HL-60 (cell line): ENCODE measurements at regions not wholly inside any gene's neighbourhood (a gene's known extent, or its start where the extent isn't known, plus 50 kb on each side); places are given as distances from the start of the nearest gene placed in this dataset.

Source experiments
- DNase-seq, 2 experiments: peaks; one replicate each; pipeline ENCODE4 v3.0.0-alpha.2; 2010 to 2020; ENCODE audit warnings: low read depth in 1 of 2, low spot score in 1 of 2
- H3K27ac ChIP-seq: fragments of 250-450 bp; sonication (Bioruptor Pico); replicated peaks from 2 replicates; pipeline ENCODE4 v1.5.1; 2020; ENCODE audit warnings: mild to moderate bottlenecking, moderate library complexity
- H3K27me3 ChIP-seq: fragments of 250-450 bp; sonication (Bioruptor Pico); 2 replicates; pipeline ENCODE4 v1.5.1; 2021; ENCODE audit warnings: mild to moderate bottlenecking, moderate library complexity; ENCODE audit not compliant: insufficient read depth, poor library complexity, severe bottlenecking
- H3K4me3 ChIP-seq: replicated peaks from 2 replicates; pipeline ENCODE4 v1.5.1; 2011; ENCODE audit warnings: mild to moderate bottlenecking, control low read depth, low read length; ENCODE audit not compliant: insufficient read depth
- CTCF ChIP-seq: IDR thresholded peaks from one replicate; pipeline ENCODE4 v1.5.1; 2011; ENCODE audit warnings: low read length, control low read depth, inconsistent platforms; ENCODE audit not compliant: insufficient read depth
- GABPA ChIP-seq: IDR thresholded peaks from 2 replicates; pipeline ENCODE4 v1.6.1; 2012; ENCODE audit warnings: low read depth
- POLR2AphosphoS5 ChIP-seq: IDR thresholded peaks from 2 replicates; pipeline ENCODE4 v1.6.1; 2012; ENCODE audit warnings: low read depth
- REST ChIP-seq: IDR thresholded peaks from 2 replicates; pipeline ENCODE4 v1.6.1; 2012; ENCODE audit warnings: low read depth; ENCODE audit not compliant: insufficient replicate concordance
- SPI1 ChIP-seq: IDR thresholded peaks from 2 replicates; pipeline ENCODE4 v1.6.1; 2012; ENCODE audit warnings: low read depth, mild to moderate bottlenecking, borderline replicate concordance

DNA sequence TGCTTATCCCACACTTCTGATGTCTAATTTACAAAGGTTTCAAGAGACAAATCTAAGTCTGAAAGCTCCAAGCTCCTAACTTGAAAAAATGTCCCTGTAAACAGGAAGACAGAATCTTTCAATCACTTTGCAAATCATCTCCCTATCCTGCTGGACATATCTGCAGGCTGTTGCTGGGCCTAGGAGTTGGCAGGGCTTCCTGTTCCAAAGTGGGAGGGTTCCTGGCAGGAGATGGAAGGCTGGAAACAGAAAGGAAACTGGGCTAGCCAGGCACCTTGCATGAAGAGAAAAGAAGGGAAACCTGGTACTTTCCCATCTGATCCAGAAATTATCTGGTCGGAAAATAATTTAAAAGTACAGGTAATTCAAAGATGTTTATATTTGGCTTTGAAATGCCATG, 227.3 kb upstream of the IL12A start:
- TF ChIP-seq POLR2AphosphoS5 (no peak), CTCF (no peak), REST (no peak)
- Histone ChIP-seq H3K27ac (no peak overlapping the region), H3K27me3 (peaks cover 39% of the 10 kb centered on the region), H3K4me3 (no peak overlapping the region)
- no peak for DNase-seq

DNA sequence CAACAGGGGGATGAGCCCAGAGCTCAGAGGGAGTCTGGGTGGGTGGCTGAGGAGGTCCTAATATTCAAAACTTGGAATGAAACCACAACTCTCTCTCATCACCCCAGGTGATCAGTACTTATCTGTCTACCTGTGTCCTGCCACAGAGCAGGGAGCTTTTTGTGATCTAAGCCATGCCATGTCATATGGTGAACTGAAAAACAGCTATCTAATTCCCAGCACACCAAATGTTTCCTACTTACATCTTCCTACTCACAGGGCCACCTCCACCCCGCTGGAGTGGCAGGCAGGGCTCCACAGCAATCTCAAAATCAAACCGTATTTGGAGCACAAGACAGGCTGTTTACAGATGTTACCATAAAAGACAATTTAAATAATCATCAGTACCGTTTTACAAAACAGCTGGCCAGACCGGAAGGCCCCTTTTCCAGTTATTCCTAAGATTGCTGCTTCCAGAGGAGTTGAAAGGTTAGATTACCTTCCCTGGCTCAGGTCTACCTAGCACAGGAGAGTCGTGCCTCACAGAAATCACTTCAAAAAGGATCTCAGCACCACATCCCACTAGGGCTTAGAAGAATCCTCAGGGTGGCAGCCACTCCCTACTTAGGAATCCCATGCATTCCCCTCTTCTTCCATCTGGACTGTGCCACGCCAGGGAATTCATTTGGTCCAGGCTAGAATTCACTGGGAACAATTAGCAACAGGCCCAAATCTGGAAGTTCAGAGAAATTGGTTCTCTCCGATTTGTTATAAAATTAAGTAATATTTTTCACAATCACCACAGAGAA, 226.6 kb upstream of the IL12A start:
- no peak for DNase-seq
- peaks cover 43% of the 10 kb centered on the region for H3K27me3 ChIP-seq

More for the DNA sequence above, 226.6 kb upstream of the IL12A start:
- Histone ChIP-seq H3K4me3 (no peak overlapping the region), H3K27ac (no peak overlapping the region)
- TF ChIP-seq SPI1: no peak
- no peak for TF ChIP-seq POLR2AphosphoS5
- TF ChIP-seq CTCF: no peak
- no peak for TF ChIP-seq REST
- no peak for TF ChIP-seq GABPA
